WERI-Rb-1 (cell line): ENCODE measurements at regions not wholly inside any gene's neighbourhood (a gene's known extent, or its start where the extent isn't known, plus 50 kb on each side); places are given as distances from the start of the nearest gene placed in this dataset.

Experiments
- DNase-seq: peaks from one replicate; pipeline ENCODE4 v3.0.0-alpha.2; 2020
- H3K27ac ChIP-seq: fragments of 250-450 bp; sonication (Bioruptor Pico); 2 replicates; pipeline ENCODE4 v1.5.1; 2020; ENCODE audit warnings: mild to moderate bottlenecking, moderate library complexity
- H3K27me3 ChIP-seq: fragments of 250-450 bp; sonication (Bioruptor Pico); 2 replicates; pipeline ENCODE4 v1.5.1; 2021; ENCODE audit warnings: mild to moderate bottlenecking, low read depth, moderate library complexity; ENCODE audit not compliant: insufficient read depth, severe bottlenecking
- H3K36me3 ChIP-seq: fragments of 250-450 bp; sonication (Bioruptor Pico); 2 replicates; pipeline ENCODE4 v1.5.1; 2020; ENCODE audit warnings: mild to moderate bottlenecking, moderate library complexity
- H3K4me3 ChIP-seq: 2 replicates; pipeline ENCODE4 v1.5.1; 2011; ENCODE audit warnings: low read depth, mild to moderate bottlenecking, control low read depth, low read length
- H3K9me3 ChIP-seq: fragments of 250-450 bp; sonication (Bioruptor Pico); 2 replicates; pipeline ENCODE4 v1.5.1; 2021; ENCODE audit warnings: mild to moderate bottlenecking, moderate library complexity; ENCODE audit not compliant: severe bottlenecking
- CTCF ChIP-seq: IDR thresholded peaks from 2 replicates; pipeline ENCODE4 v1.5.1; 2011; ENCODE audit warnings: low read depth, mild to moderate bottlenecking, control low read depth, inconsistent platforms, low read length

- Histone ChIP-seq H3K27ac (no peak overlapping the region), H3K4me3 (no peak overlapping the region), H3K9me3 (no peaks in the 10 kb centered on the region), H3K27me3 (no peaks in the 10 kb centered on the region), H3K36me3 (no peaks in the 10 kb centered on the region)
- TF ChIP-seq CTCF = no peak
- DNase-seq = no peak
These were observed 181.4 kb downstream of the JCAD start for GRCh38 chr10:29877793-29878491.

GRCh38 chr10:29876008-29876555 is 183.3 kb downstream of the JCAD start:
- no peaks in the 10 kb centered on the region for H3K27me3 ChIP-seq
- H3K4me3 ChIP-seq = no peak overlapping the region
- TF ChIP-seq CTCF = no peak
- no peak overlapping the region for H3K27ac ChIP-seq
- no peaks in the 10 kb centered on the region for H3K9me3 ChIP-seq
- DNase-seq = no peak
- no peaks in the 10 kb centered on the region for H3K36me3 ChIP-seq

GRCh38 chr10:29874606-29875269 is 184.6 kb downstream of the JCAD start:
- Histone ChIP-seq H3K4me3 (no peak overlapping the region), H3K9me3 (no peaks in the 10 kb centered on the region), H3K36me3 (no peaks in the 10 kb centered on the region), H3K27me3 (no peaks in the 10 kb centered on the region), H3K27ac (no peak overlapping the region)
- TF ChIP-seq CTCF = no peak
- no peak for DNase-seq

- no peak overlapping the region for H3K4me3 ChIP-seq
- no peaks in the 10 kb centered on the region for H3K36me3 ChIP-seq
- no peaks in the 10 kb centered on the region for H3K9me3 ChIP-seq
- H3K27me3 ChIP-seq = no peaks in the 10 kb centered on the region
- TF ChIP-seq CTCF = no peak
- no peak overlapping the region for H3K27ac ChIP-seq
- DNase-seq = no peak
These were observed 185.4 kb downstream of the JCAD start for GRCh38 chr10:29873941-29874484.

GRCh38 chr10:29870522-29871044 is 188.8 kb downstream of the JCAD start:
- no peak for DNase-seq
- TF ChIP-seq CTCF = no peak
- no peak overlapping the region for H3K27ac ChIP-seq
- no peak overlapping the region for H3K4me3 ChIP-seq
- H3K9me3 ChIP-seq = no peaks in the 10 kb centered on the region
- H3K36me3 ChIP-seq = no peaks in the 10 kb centered on the region
- no peaks in the 10 kb centered on the region for H3K27me3 ChIP-seq
